ENCODE measurements at regions not wholly inside any gene's neighbourhood (a gene's known extent, or its start where the extent isn't known, plus 50 kb on each side); places are given as distances from the start of the nearest gene placed in this dataset.
"Not testable (repeated sequence)": the region's sequence is repeated elsewhere in the genome, so short reads cannot be mapped to it uniquely, and the experiment has no call there.

DNA sequence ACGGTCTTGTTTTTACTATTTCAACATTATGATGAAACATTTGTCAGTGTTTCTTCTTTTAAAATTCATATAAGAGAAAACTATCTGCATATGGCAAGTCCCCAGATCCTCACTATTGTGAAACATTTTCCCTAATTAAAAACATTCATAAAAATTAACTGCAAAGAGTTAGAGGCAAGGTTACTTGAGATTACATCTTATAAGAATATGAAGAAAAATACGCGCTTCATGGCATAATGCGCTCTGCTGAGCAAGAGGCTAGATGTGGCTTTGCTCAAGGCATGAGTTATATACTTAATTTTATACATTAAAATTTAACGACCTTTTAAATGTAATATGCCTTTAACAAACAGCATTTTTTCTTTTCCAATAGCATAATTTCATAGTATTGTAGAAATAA lies 166.4 kb upstream of the RPRM start:
- no peaks in the 10 kb centered on the region for H3K9me3 ChIP-seq
- H3K36me3 ChIP-seq, result no peaks in the 10 kb centered on the region
- TF ChIP-seq EP300 (IDR thresholded peaks at IDR 0.05), result no peak
- no peak for TF ChIP-seq POLR2A (IDR thresholded peaks at IDR 0.05)
- TF ChIP-seq, protein P1, sequence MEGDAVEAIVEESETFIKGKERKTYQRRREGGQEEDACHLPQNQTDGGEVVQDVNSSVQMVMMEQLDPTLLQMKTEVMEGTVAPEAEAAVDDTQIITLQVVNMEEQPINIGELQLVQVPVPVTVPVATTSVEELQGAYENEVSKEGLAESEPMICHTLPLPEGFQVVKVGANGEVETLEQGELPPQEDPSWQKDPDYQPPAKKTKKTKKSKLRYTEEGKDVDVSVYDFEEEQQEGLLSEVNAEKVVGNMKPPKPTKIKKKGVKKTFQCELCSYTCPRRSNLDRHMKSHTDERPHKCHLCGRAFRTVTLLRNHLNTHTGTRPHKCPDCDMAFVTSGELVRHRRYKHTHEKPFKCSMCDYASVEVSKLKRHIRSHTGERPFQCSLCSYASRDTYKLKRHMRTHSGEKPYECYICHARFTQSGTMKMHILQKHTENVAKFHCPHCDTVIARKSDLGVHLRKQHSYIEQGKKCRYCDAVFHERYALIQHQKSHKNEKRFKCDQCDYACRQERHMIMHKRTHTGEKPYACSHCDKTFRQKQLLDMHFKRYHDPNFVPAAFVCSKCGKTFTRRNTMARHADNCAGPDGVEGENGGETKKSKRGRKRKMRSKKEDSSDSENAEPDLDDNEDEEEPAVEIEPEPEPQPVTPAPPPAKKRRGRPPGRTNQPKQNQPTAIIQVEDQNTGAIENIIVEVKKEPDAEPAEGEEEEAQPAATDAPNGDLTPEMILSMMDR (IDR thresholded peaks at IDR 0.05), result no peak
- WGBS, 2 donors, result 79 to 83% methylated on average over 5 of the region's 5 CpGs
- H3K4me3 ChIP-seq, result no peak overlapping the region
- no peaks in the 10 kb centered on the region for H3K27me3 ChIP-seq
- no peaks in the 10 kb centered on the region for H3K4me1 ChIP-seq
- H3K27ac ChIP-seq, result no peak overlapping the region
- DNase-seq (ENCODE audit: low spot score in 2 of 2), result no peak

DNA sequence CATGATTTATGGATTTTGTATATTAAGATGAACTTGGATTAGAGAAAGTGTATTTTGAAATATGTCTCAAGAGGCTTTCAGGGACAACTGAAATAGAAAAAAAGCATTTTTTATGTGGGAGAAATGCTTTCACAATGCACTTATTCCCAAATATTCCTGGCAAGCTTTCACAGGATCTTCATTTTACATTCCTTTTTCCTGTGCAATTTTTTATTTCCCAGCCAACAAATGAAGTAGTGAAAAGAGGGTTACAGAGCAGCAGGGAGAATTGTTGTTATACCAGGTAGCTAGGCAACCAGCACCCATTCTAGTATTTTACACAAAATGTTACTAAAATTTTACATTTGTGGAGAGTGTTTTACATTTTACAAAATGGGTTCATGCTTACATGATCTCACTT lies 167.0 kb upstream of the RPRM start:
- Histone ChIP-seq H3K27me3 (no peaks in the 10 kb centered on the region), H3K27ac (no peak overlapping the region), H3K4me3 (no peak overlapping the region), H3K36me3 (no peaks in the 10 kb centered on the region), H3K9me3 (no peaks in the 10 kb centered on the region), H3K4me1 (no peaks in the 10 kb centered on the region)
- DNase-seq (ENCODE audit: low spot score in 2 of 2), result no peak
- TF ChIP-seq, protein P1 (IDR thresholded peaks at IDR 0.05), result no peak
- no peak for TF ChIP-seq POLR2A (IDR thresholded peaks at IDR 0.05)
- TF ChIP-seq EP300 (IDR thresholded peaks at IDR 0.05), result no peak

DNA sequence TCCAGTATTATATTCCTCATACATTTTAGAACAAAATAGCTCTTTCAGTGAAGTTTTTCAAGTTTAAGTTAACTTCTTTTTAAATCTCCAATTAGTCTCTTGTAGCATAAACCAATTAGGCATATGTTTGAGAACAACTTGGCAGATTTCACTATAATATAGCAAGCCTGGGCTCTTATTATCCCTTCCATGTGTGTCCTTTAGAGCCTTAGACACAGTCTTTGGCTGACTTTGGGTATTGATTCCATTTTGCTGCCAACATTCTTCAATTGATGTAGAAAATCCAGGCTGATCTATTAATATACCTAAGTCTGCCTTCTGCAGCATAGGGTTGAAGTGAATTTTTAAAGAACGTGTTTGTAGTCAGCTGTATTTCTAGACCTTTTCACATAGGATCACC lies 179.1 kb upstream of the RPRM start:
- TF ChIP-seq, protein P1 (IDR thresholded peaks at IDR 0.05), result no peak
- TF ChIP-seq POLR2A (IDR thresholded peaks at IDR 0.05) (no peak), EP300 (IDR thresholded peaks at IDR 0.05) (no peak)
- Histone ChIP-seq H3K27me3 (no peaks in the 10 kb centered on the region), H3K4me3 (no peak overlapping the region), H3K36me3 (no peaks in the 10 kb centered on the region), H3K27ac (no peak overlapping the region), H3K9me3 (no peaks in the 10 kb centered on the region), H3K4me1 (no peaks in the 10 kb centered on the region)
- no peak for DNase-seq (ENCODE audit: low spot score in 2 of 2)
- WGBS, 2 donors, result 83 to 100% methylated on average over 1 of the region's 1 CpG

DNA sequence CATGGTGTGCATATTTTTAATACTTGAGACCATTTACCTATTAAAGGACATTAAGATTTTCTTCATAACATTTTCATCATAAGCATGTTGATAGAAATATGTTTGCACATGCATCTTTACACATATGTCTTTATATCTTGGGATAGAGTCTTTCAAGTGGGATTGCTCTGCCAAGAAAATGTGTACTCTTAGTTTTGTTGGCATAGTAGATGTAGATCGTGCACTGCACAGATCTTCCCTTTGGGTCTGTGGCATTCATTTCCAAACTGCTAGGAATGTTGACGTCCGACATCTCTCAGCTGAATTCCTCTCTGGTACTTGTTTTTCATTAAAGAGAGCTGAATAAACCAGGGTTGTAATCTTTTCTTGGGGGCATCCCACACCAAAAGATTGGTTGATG lies 183.2 kb upstream of the RPRM start:
- H3K27me3 ChIP-seq, result no peaks in the 10 kb centered on the region
- no peak for DNase-seq (ENCODE audit: low spot score in 2 of 2)
- peaks cover 0 to 8% (median 0%) of the 10 kb centered on the region in 4 donors for H3K9me3 ChIP-seq
- no peaks in the 10 kb centered on the region for H3K36me3 ChIP-seq
- no peak for TF ChIP-seq EP300 (IDR thresholded peaks at IDR 0.05)
- TF ChIP-seq, protein P1 (IDR thresholded peaks at IDR 0.05), result no peak
- no peak for TF ChIP-seq POLR2A (IDR thresholded peaks at IDR 0.05)
- WGBS, 2 donors, result 64 to 80% methylated on average over 3 of the region's 3 CpGs
- H3K27ac ChIP-seq, result no peak overlapping the region
- no peak overlapping the region for H3K4me3 ChIP-seq
- no peaks in the 10 kb centered on the region for H3K4me1 ChIP-seq

DNA sequence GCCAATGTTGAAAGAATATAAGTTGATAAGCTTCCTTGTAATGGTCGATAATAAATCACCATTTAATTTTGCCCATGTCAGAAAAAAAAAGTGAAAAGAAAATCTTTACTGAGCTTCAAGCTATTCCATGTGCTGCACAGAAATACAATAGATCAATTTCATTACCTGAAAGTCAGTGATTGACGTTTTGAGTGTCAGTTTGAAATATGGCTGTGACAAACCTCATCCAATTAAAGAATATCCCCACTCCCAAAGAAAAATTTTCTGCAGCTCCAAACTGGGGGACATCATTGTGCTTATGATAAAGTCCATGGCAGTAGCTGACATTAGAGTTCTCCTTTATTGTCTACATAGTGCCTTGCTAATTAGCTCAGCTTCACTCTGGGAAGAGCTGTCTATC lies 184.8 kb upstream of the RPRM start:
- no peaks in the 10 kb centered on the region for H3K4me1 ChIP-seq
- no peaks in the 10 kb centered on the region for H3K27me3 ChIP-seq
- H3K27ac ChIP-seq, result no peak overlapping the region
- TF ChIP-seq EP300 (IDR thresholded peaks at IDR 0.05), result no peak
- TF ChIP-seq, protein P1 (IDR thresholded peaks at IDR 0.05), result no peak
- no peak for TF ChIP-seq POLR2A (IDR thresholded peaks at IDR 0.05)
- no peak for DNase-seq (ENCODE audit: low spot score in 2 of 2)
- 54 to 55% methylated on average over 2 of the region's 2 CpGs for WGBS, 2 donors
- no peak overlapping the region for H3K4me3 ChIP-seq
- H3K36me3 ChIP-seq, result no peaks in the 10 kb centered on the region
- H3K9me3 ChIP-seq, result peaks cover 0 to 8% (median 0%) of the 10 kb centered on the region in 4 donors

DNA sequence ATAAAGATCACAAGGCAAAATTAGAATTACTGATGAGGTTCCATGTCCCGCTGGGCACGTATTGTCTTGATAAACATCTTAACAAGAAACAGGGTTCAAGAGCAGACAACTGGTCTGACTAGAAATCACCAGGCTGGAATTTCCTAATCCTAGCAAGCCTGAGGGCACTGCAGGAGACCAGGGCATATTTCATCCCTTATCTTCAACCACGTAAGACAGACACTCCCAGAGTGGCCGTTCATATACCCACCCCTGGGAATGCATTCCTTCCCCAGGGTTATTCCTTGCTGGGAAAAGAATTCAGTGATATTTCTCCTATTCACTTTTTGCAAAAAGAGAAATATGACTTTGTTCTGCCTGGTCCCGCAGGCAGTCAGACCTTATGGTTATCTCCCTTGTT lies 185.4 kb upstream of the RPRM start:
- DNase-seq (ENCODE audit: low spot score in 2 of 2); H3K27me3 ChIP-seq: not testable (repeated sequence)
- WGBS, 2 donors, result 72 to 81% methylated on average over 5 of the region's 5 CpGs

More for the DNA sequence above, 185.4 kb upstream of the RPRM start:
- H3K4me3 ChIP-seq, H3K4me1 ChIP-seq, H3K9me3 ChIP-seq, H3K36me3 ChIP-seq, H3K27ac ChIP-seq: not testable (repeated sequence)

All from tibial nerve (tissue), 4 donors.